ENCODE measurements at regions not wholly inside any gene's neighbourhood (a gene's known extent, or its start where the extent isn't known, plus 50 kb on each side); places are given as distances from the start of the nearest gene placed in this dataset.

GRCh38 chr3:29070959-29071634 lies 209.8 kb upstream of the RBMS3 start:
- DNase-seq: no peak

GRCh38 chr3:29072611-29073010 lies 208.3 kb upstream of the RBMS3 start:
- no peak for DNase-seq

DNA sequence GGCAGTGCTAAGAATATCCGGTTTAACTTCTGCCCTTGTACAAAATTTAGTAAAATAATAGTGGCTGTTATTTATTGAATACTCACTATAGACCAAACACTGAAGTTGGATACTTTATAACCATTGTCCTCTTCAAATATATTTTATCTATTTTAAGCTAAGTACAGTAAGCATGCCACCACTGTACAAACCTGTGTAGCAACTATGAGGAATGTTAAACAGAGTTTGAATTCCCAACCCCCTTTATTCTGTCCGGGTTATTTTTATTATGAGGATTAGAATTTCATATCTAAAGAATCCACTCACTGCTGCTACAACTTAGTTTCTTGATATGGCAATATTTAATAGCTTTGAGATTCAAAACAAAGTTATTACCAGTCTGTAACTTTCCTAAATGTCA lies 203.5 kb upstream of the RBMS3 start:
- DNase-seq: no peak

- DNase-seq: no peak
Measured at GRCh38 chr3:29079358-29079757, 201.5 kb upstream of the RBMS3 start.

GRCh38 chr3:29080967-29081366 lies 199.9 kb upstream of the RBMS3 start:
- no peak for DNase-seq

- no peak for DNase-seq
Measured at GRCh38 chr3:29083081-29083480, 197.8 kb upstream of the RBMS3 start.

- DNase-seq: no peak
Measured at GRCh38 chr3:29083676-29084075, 197.2 kb upstream of the RBMS3 start.

GRCh38 chr3:29088579-29088978 lies 192.3 kb upstream of the RBMS3 start:
- DNase-seq: no peak

GRCh38 chr3:29090912-29091597 lies 189.8 kb upstream of the RBMS3 start:
- DNase-seq: no peak

GRCh38 chr3:29091599-29092189 lies 189.2 kb upstream of the RBMS3 start:
- no peak for DNase-seq

DNA sequence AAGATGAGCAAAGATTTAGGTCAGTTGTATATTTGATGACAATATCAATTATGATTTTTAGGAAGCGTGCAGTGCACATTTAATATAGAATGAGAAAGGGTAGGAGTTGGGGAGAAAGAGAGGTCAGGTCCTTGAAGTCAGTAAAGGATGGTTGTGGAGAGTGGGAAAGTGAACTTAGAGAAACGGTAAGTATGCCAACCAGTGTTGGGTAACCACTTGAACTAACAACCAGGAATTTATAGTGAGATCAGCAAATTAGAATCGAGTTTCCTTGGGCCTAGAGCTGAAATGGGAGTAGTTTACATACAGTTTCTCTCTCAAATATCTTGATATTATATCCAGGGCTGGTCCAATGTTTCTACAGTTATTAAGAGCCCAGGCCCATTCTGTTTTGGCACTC lies 188.5 kb upstream of the RBMS3 start:
- DNase-seq: no peak

GRCh38 chr3:29099296-29099695 lies 181.6 kb upstream of the RBMS3 start:
- no peak for DNase-seq

DNA sequence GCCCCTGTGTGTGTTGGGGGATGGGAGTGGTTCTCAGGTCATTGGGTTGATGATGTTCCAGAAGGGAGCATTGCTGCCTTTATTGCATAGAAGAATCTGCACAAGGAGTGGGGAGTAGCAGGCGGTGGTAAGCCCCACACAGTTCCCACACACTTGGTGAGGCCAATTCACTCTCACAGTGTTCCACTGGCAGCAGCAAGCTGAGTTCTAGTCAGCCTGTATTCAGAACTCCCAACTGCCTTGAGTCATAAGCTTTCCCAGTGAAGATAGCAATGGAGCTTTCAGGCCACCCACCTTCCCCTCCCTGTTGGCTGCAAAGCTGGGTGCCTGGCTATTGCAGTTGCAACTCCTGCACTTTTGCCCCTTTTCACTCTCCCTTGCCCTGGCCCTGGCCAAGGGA lies 181.1 kb upstream of the RBMS3 start:
- no peak for DNase-seq

- no peak for DNase-seq
Measured at GRCh38 chr3:29100292-29100691, 180.6 kb upstream of the RBMS3 start.

DNA sequence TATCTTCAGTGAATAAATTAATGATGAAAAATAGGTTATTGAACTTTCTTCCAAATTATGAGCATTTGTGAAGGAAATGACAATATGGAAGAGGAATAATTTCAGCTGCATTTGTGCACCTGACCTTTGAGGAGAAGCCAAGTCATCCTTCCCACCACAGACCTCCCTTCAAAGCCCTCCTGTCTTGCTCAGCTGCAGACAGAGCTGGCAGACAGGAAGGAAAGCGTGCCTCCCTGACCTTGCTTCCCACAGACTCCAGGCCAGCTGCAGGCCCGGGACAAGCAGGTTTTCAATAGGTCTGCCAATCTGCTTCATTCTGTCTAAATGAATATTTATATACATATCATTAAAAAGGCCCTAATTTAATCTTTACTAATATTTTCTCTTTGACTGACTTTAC lies 152.9 kb upstream of the RBMS3 start:
- no peak for DNase-seq

GRCh38 chr3:29137601-29138000 lies 143.3 kb upstream of the RBMS3 start:
- no peak for DNase-seq

- no peak for DNase-seq
Measured at GRCh38 chr3:29138171-29138570, 142.7 kb upstream of the RBMS3 start.

DNA sequence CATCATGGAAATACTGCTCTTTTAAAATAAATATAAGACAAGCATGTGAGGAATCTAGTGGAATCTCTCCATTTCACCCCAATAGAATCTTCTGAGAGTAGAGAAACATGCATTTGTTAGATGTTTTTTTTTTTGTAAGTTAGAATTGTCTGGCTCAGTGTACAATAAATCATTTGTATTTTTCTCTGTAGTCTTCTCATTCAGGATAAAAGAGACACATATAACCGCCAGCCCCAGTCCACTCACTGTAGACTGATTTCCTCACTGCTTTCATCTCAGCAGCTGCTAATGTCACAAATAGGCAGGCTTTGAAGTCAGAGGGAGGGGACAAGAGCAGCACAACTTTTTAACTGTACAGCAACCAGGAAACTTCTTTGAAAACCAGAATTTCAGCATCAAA lies 140.2 kb upstream of the RBMS3 start:
- no peak for DNase-seq

DNA sequence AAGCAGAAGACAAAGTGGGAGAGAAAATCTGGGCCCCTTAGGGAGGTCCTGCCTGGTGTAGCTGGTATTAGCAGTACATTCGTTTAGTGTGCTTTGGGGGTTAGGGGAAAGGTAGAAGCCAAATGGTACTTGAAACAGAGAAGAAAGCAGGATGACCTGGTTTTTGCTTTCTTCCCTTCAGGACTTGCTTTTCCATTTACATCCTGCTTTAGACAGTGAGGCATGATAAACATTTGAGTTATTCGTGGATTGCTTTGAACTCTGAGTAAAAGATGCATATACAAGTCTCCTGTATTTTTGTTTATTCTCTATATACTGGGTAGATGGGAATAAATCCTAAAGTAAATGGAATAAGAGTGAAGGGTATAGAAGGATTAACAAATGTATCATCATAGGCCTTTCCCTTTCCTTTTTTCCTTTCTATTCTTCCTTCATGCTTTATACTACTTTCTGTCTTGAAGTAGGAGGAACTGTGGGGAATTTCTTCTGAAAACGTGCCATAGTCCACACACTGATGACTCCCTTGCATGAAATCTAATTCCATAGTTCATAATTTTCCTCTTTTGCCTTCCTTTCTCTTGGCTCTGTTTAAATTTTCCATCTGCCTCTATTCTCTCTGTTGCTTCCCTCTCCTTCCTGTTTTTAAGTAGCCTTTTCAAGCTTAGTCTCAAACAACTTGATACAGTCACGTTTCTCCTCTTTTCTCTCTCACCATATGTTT lies 139.5 kb upstream of the RBMS3 start:
- no peak for DNase-seq

DNA sequence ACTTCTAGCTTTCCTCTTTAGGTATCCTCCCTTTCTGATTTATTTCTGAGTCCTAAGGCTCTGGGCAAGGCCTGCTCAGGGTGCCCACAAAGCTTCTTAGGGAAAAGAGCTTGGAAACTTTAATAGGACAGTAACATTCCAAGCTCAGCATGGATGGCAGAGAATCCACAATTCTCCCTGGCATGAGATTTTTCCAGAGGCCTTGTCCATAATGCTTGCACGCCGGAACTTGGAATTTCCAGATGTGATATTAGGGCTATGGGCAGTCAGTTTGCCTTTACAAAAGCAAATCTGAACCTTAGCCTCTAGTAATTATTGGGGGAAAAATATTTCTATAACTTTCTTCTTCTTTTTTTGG lies 139.0 kb upstream of the RBMS3 start:
- no peak for DNase-seq

DNA sequence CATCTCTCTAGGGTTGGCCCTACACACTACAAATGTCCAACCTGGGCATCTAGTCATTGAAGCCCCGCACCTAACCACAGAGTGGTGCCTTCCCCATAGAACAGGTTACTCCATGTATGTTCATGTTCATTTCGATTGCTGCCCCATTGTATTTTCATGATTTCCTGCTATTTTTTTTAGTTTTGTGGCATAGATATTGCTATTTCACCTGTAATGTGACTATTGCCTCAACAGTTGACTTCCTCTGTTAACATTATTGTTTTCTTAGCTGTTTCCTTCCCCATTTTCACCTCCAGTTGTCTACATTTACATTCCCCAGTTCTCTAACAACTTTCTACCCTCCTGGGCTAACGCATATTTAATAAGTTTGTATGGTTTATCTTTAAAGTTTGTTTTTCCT lies 137.7 kb upstream of the RBMS3 start:
- DNase-seq: no peak

DNA sequence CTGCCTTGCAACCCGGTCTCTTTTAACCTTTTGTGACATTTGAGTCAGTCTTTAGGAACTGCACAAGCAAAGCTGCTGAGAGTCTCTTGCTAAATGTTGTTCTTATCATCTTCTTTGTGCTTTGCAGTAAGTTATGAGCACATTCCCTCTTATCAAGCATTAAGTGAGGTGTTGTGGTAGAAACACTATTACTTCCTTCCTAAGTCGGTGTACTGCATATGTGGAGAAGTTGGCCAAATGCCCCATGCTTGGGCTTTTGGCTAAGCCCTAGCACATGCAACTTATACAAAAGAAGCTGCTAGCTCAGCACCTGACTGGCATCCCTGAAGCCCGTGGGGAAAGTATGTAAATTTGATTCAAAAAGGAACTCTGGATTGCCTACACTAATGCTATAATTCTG lies 136.5 kb upstream of the RBMS3 start:
- DNase-seq: no peak

- DNase-seq: no peak
Measured at GRCh38 chr3:29144807-29145206, 136.1 kb upstream of the RBMS3 start.

GRCh38 chr3:29145360-29145759 lies 135.5 kb upstream of the RBMS3 start:
- DNase-seq: no peak

Measured in NCI-H187 treated with DMSO at 0.1 percent for 48 hours (cell line).